Colonic mucosa (tissue), 4 donors: ENCODE measurements at regions not wholly inside any gene's neighbourhood (a gene's known extent, or its start where the extent isn't known, plus 50 kb on each side); places are given as distances from the start of the nearest gene placed in this dataset.

Source experiments
- DNase-seq: peaks from one replicate; pipeline ENCODE4 v3.0.0-alpha.2; 2020
- H3K27ac ChIP-seq: fragments of 200-600 bp; one replicate; pipeline ENCODE4 v1.8.0; 2021
- H3K27me3 ChIP-seq: fragments of 200-600 bp; one replicate; pipeline ENCODE4 v1.8.0; 2021
- H3K36me3 ChIP-seq: fragments of 200-600 bp; one replicate; pipeline ENCODE4 v1.8.0; 2021
- H3K4me1 ChIP-seq: fragments of 200-600 bp; one replicate; pipeline ENCODE4 v1.8.0; 2021; ENCODE audit warnings: mild to moderate bottlenecking
- H3K4me3 ChIP-seq: fragments of 200-600 bp; one replicate; pipeline ENCODE4 v1.8.0; 2021
- H3K9ac ChIP-seq, 2 donors: one replicate each; pipeline ENCODE4 v1.7.0; 2013; ENCODE audit warnings: control low read depth in 2 of 2, low read depth in 2 of 2, low read length in 2 of 2
- H3K9me3 ChIP-seq: fragments of 200-600 bp; one replicate; pipeline ENCODE4 v1.8.0; 2021
- intact Hi-C: fragments of 100-400 bp; cut with DNase I; formaldehyde crosslinking; loops from one replicate; pipeline ENCODE4 v1.14.1; 2022
- TF ChIP-seq, protein P1 (sequence below): fragments of 200-600 bp; IDR thresholded peaks from one replicate; pipeline ENCODE4 v1.8.0; 2022; ENCODE audit warnings: antibody characterized with exemption, mild to moderate bottlenecking
- donor health status: healthy.
- donor health status: DM: no; HTN: no; CAD: no.
- donor health status: DM: no; HTN: no; CAD: no.

GRCh38 chr15:95401587-95401986 lies 928.9 kb upstream of the NR2F2 start:
- no peak overlapping the region for H3K9ac ChIP-seq
- H3K4me3 ChIP-seq: no peak overlapping the region
- H3K27ac ChIP-seq: no peak overlapping the region
- TF ChIP-seq, protein P1, sequence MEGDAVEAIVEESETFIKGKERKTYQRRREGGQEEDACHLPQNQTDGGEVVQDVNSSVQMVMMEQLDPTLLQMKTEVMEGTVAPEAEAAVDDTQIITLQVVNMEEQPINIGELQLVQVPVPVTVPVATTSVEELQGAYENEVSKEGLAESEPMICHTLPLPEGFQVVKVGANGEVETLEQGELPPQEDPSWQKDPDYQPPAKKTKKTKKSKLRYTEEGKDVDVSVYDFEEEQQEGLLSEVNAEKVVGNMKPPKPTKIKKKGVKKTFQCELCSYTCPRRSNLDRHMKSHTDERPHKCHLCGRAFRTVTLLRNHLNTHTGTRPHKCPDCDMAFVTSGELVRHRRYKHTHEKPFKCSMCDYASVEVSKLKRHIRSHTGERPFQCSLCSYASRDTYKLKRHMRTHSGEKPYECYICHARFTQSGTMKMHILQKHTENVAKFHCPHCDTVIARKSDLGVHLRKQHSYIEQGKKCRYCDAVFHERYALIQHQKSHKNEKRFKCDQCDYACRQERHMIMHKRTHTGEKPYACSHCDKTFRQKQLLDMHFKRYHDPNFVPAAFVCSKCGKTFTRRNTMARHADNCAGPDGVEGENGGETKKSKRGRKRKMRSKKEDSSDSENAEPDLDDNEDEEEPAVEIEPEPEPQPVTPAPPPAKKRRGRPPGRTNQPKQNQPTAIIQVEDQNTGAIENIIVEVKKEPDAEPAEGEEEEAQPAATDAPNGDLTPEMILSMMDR: no peak
- no peaks in the 10 kb centered on the region for H3K36me3 ChIP-seq
- H3K4me1 ChIP-seq: no peaks in the 10 kb centered on the region
- DNase-seq: no peak
- intact Hi-C loops: no loop called here
- no peaks in the 10 kb centered on the region for H3K9me3 ChIP-seq
- H3K27me3 ChIP-seq: no peaks in the 10 kb centered on the region

DNA sequence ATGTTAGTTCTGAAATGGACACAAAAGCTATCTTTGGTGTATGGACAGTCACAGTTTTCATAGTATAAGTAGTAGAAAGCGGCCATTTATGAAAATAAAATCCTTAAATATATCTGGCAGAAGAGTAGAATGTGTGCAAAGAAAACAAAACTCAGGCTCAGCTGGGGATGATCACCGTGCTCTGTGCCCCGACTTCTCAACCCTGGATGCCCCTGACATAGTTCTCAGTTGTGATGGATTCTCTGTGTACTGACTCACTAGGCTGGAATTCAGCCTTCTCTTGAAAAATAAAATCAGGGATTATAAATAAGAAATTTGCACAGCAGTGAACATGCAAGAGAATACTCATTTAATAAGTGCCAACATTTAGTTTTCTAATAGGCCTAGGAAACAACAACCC lies 925.1 kb upstream of the NR2F2 start:
- H3K36me3 ChIP-seq: no peaks in the 10 kb centered on the region
- no peak overlapping the region for H3K4me3 ChIP-seq
- intact Hi-C loops: no loop called here
- no peaks in the 10 kb centered on the region for H3K9me3 ChIP-seq
- no peak overlapping the region for H3K27ac ChIP-seq
- H3K4me1 ChIP-seq: no peaks in the 10 kb centered on the region
- no peak for DNase-seq
- H3K27me3 ChIP-seq: no peaks in the 10 kb centered on the region
- TF ChIP-seq, protein P1: no peak
- no peak overlapping the region for H3K9ac ChIP-seq

GRCh38 chr15:95407534-95407933 lies 923.0 kb upstream of the NR2F2 start:
- no peak overlapping the region for H3K27ac ChIP-seq
- DNase-seq: no peak
- H3K9ac ChIP-seq: no peak overlapping the region
- H3K4me3 ChIP-seq: no peak overlapping the region
- intact Hi-C loops: no loop called here
- no peaks in the 10 kb centered on the region for H3K9me3 ChIP-seq
- H3K4me1 ChIP-seq: no peaks in the 10 kb centered on the region
- no peaks in the 10 kb centered on the region for H3K27me3 ChIP-seq
- no peaks in the 10 kb centered on the region for H3K36me3 ChIP-seq
- TF ChIP-seq, protein P1: no peak

DNA sequence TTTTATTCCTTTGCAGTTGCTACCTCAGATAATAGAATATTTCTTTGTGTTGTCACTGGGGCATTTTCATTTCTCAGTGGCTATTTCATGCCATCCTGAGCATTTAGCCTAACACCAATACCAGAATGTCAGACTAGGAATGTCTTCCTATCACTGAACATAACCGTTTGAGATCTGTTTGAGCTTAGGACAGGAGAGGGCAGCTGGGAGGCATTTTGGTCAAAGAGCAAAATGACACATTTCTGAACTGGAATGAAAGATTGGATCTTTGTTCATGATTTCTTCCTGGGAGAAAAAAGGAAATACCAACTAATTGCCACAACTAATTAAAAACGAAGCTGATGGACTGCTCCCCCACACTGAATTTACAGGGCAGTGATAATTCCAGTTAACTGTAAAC lies 921.3 kb upstream of the NR2F2 start:
- DNase-seq: no peak
- no peaks in the 10 kb centered on the region for H3K36me3 ChIP-seq
- H3K4me3 ChIP-seq: no peak overlapping the region
- H3K9ac ChIP-seq: no peak overlapping the region
- intact Hi-C loops: no loop called here
- no peaks in the 10 kb centered on the region for H3K4me1 ChIP-seq
- no peaks in the 10 kb centered on the region for H3K27me3 ChIP-seq
- no peaks in the 10 kb centered on the region for H3K9me3 ChIP-seq
- no peak overlapping the region for H3K27ac ChIP-seq
- TF ChIP-seq, protein P1: no peak

- TF ChIP-seq, protein P1: no peak
- intact Hi-C loops: no loop called here
- no peak for DNase-seq
- no peaks in the 10 kb centered on the region for H3K9me3 ChIP-seq
- no peaks in the 10 kb centered on the region for H3K4me1 ChIP-seq
- H3K27ac ChIP-seq: no peak overlapping the region
- no peak overlapping the region for H3K4me3 ChIP-seq
- no peak overlapping the region for H3K9ac ChIP-seq
- H3K36me3 ChIP-seq: no peaks in the 10 kb centered on the region
- H3K27me3 ChIP-seq: no peaks in the 10 kb centered on the region
Measured at GRCh38 chr15:95409626-95410310, 920.7 kb upstream of the NR2F2 start.
